Superior temporal gyrus (tissue), 1 donor: ENCODE measurements at regions not wholly inside any gene's neighbourhood (a gene's known extent, or its start where the extent isn't known, plus 50 kb on each side); places are given as distances from the start of the nearest gene placed in this dataset.

ENCODE experiments used
- DNase-seq: peaks from one replicate; pipeline ENCODE4 v3.0.0-alpha.2; 2016; ENCODE audit errors: extremely low spot score

DNA sequence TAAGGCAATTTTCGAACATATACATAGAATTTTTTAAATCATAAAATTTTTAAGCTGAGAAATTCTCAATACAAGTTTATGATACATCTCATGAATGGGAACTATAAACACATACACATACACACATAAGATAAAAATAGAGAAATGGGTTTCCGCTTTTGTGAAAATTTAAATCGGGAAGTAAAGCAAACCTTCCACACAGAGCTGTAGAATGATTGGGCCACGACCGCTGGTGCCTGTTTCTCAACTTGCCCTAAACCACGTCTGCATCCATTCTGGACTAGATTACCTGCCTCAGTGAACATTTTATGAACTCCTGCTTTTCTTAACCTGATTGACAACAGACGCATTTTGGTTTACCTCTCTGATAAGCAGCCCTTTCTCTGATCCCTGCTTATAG lies 264.4 kb downstream of the SKAP2 start:
- DNase-seq = no peak

DNA sequence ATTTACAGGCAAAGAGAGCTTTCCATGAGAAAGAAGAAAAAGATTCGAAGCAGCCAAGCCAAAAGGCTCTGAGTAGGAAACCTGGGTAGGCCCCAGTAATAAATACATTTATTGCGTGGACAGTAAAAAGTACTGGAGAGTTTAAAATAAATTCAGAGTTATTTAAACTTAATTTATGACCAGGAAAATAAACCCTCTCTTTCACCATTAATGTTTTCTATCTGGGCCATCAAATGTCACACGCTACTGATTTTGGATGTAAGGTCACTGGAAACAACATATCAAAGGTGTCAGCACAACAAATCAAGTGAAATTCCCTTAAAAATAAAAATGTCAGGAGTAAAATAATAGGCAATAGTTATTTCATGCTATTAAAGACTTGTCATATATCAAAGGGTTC lies 264.0 kb downstream of the SKAP2 start:
- DNase-seq = no peak

- no peak for DNase-seq
These were observed 260.8 kb downstream of the SKAP2 start for GRCh38 chr7:26603631-26604030.

DNA sequence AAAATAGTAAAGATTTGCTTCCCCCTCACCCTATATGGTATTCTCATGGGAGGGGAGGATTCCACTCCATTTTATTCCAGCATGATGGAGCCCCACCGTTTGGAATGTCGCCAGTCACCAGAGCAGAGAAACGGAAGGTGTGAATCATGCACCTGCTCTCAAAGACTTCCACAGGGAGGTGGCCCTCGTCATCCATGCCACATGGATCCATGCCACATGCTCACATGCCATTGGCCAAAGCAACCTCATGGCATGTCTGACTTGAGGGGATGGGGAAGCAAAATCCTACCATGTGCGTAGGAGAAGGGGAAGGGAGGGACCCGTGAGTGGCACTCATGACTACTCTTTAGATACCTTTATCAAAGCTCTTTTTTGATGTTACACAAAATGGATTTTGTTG lies 256.0 kb downstream of the SKAP2 start:
- DNase-seq = no peak

- no peak for DNase-seq
These were observed 255.3 kb downstream of the SKAP2 start for GRCh38 chr7:26609082-26609481.

GRCh38 chr7:26609532-26609931 lies 254.9 kb downstream of the SKAP2 start:
- DNase-seq = no peak

GRCh38 chr7:26612742-26613141 lies 251.6 kb downstream of the SKAP2 start:
- peak; percentile 38 for DNase-seq

GRCh38 chr7:26614503-26614902 lies 249.9 kb downstream of the SKAP2 start:
- no peak for DNase-seq

DNA sequence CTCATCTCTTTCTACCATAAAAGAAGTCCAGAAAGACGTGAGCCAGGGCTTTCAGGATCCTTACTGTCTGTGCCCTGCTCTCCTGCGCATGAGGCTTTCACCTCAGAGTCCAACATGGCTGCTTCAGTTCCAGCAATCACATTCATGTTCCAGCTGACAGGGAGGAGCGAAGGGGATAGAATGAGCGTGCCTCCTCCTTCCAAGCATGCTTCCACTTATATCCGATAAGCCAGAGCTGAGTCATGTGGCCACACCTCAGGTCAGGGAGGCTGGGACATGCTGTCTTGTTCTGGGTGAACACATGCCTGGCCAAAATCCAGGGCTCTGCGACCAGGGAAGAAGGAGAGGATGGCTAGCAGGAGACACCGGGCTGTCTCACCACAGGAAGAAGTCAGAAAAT lies 248.2 kb downstream of the SKAP2 start:
- no peak for DNase-seq

DNA sequence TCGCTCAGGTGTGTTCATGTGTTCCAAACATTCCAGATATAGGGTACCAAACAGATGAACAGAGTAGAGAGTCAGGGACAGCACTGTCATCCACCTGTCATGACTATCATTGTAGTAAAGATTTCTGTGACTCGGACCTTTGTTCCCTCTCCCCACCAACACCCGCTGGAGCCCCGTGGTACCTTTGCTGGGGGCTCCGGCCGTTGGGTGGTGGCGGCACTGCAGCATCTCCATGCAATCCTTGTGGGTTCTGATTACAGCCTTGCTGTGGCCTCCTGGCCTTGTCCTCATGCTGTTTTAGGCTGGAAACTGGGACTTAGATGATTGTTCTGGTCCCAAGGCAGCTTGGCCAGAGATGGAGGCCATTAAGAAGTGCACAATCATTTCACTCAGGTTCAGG lies 247.3 kb downstream of the SKAP2 start:
- no peak for DNase-seq
